ENCODE measurements at regions not wholly inside any gene's neighbourhood (a gene's known extent, or its start where the extent isn't known, plus 50 kb on each side); places are given as distances from the start of the nearest gene placed in this dataset.

GRCh38 chr15:59817053-59817452 is 127.9 kb upstream of the BNIP2 start:
- no peak for TF ChIP-seq POLR2AphosphoS5 (IDR thresholded peaks at IDR 0.05; ENCODE audit: low read depth, low read length)
- no peak for TF ChIP-seq TAF1 (IDR thresholded peaks at IDR 0.05; ENCODE audit: low read depth, low read length)
- no peak for TF ChIP-seq POLR2A (IDR thresholded peaks at IDR 0.05; ENCODE audit: low read depth, low read length)
- TF ChIP-seq POU2F2 (IDR thresholded peaks at IDR 0.05; ENCODE audit: low read depth, low read length) = no peak

All from GM12891 (cell line).